MM.1S (cell line): ENCODE measurements at regions not wholly inside any gene's neighbourhood (a gene's known extent, or its start where the extent isn't known, plus 50 kb on each side); places are given as distances from the start of the nearest gene placed in this dataset.
A peak's percentile ranks its signal among the peaks of the same experiment; 100 is the strongest.

Source experiments
- DNase-seq: peaks from one replicate; pipeline ENCODE4 v3.0.0-alpha.2; 2015
- H2AFZ ChIP-seq: fragments of 300-600 bp; sonication (generic); 2 replicates; pipeline ENCODE4 v1.6.0; 2016; ENCODE audit warnings: antibody characterized with exemption, low read length
- H3F3A ChIP-seq: fragments of 300-600 bp; sonication (generic); 2 replicates; pipeline ENCODE4 v1.6.1; 2016; ENCODE audit warnings: mild to moderate bottlenecking, antibody characterized with exemption, low read length, moderate library complexity, mixed read lengths; ENCODE audit not compliant: insufficient read depth
- H3K27ac ChIP-seq: fragments of 300-600 bp; sonication (generic); 2 replicates; pipeline ENCODE4 v1.5.1; 2016; ENCODE audit warnings: mild to moderate bottlenecking, low read length
- H3K27me3 ChIP-seq: fragments of 300-600 bp; sonication (generic); replicated peaks from 2 replicates; pipeline ENCODE4 v1.6.0; 2016; ENCODE audit warnings: low read length; ENCODE audit not compliant: insufficient read depth
- H3K36me3 ChIP-seq: fragments of 300-600 bp; sonication (generic); replicated peaks from 2 replicates; pipeline ENCODE4 v1.6.1; 2016; ENCODE audit warnings: mild to moderate bottlenecking, low read length, mixed read lengths; ENCODE audit not compliant: insufficient read depth
- H3K4me1 ChIP-seq: fragments of 300-600 bp; sonication (generic); 2 replicates; pipeline ENCODE4 v1.6.1; 2016; ENCODE audit warnings: low read length, mixed read lengths
- H3K4me2 ChIP-seq: fragments of 300-600 bp; sonication (generic); 2 replicates; pipeline ENCODE4 v1.6.0; 2016; ENCODE audit warnings: low read depth, low read length
- H3K4me3 ChIP-seq: fragments of 300-600 bp; sonication (generic); 2 replicates; pipeline ENCODE4 v1.5.1; 2016; ENCODE audit warnings: low read length, mixed read lengths
- H3K79me2 ChIP-seq: fragments of 300-600 bp; sonication (generic); 2 replicates; pipeline ENCODE4 v1.6.1; 2016; ENCODE audit warnings: mixed run types, low read length, mixed read lengths
- H3K9ac ChIP-seq: fragments of 300-600 bp; sonication (generic); 2 replicates; pipeline ENCODE4 v1.6.1; 2016; ENCODE audit warnings: low read length, mixed read lengths
- H3K9me2 ChIP-seq: fragments of 300-600 bp; sonication (generic); replicated peaks from 2 replicates; pipeline ENCODE4 v1.6.1; 2016; ENCODE audit warnings: mild to moderate bottlenecking, low read length, mixed read lengths; ENCODE audit not compliant: insufficient read depth
- H3K9me3 ChIP-seq: fragments of 300-600 bp; sonication (generic); replicated peaks from 2 replicates; pipeline ENCODE4 v1.6.1; 2016; ENCODE audit warnings: mild to moderate bottlenecking, low read length, mixed read lengths; ENCODE audit not compliant: insufficient read depth
- H4K20me1 ChIP-seq: fragments of 300-600 bp; sonication (generic); 2 replicates; pipeline ENCODE4 v1.6.1; 2016; ENCODE audit warnings: mild to moderate bottlenecking, low read length, moderate library complexity, mixed read lengths; ENCODE audit not compliant: insufficient read depth
- CTCF ChIP-seq: fragments of 300-600 bp; sonication (generic); IDR thresholded peaks from 2 replicates; pipeline ENCODE4 v1.5.1; 2016; ENCODE audit warnings: antibody characterized with exemption, low read length, mixed read lengths
- EZH2 ChIP-seq: fragments of 300-600 bp; sonication (generic); optimal IDR thresholded peaks from 2 replicates; pipeline ENCODE3; 2017; ENCODE audit warnings: low read depth, mild to moderate bottlenecking, antibody characterized with exemption, low read length, mixed read lengths
- EZH2phosphoT487 ChIP-seq: fragments of 300-600 bp; sonication (generic); IDR thresholded peaks from 2 replicates; pipeline ENCODE4 v1.6.1; 2018; ENCODE audit warnings: antibody characterized with exemption, low read length

GRCh38 chr15:20352241-20353200 is 189.1 kb downstream of the GOLGA6L6 start:
- no peaks in the 10 kb centered on the region for H3K36me3 ChIP-seq
- H3K9me2 ChIP-seq, result no peaks in the 10 kb centered on the region
- H3F3A ChIP-seq, result peaks cover 18% of the 10 kb centered on the region; the same call in 1 of the 2 replicates
- no peaks in the 10 kb centered on the region for H4K20me1 ChIP-seq
- TF ChIP-seq EZH2phosphoT487 (no peak), EZH2 (no peak), CTCF (no peak)
- peak overlapping the region; percentile 23; the same call in 1 of the 2 replicates for H3K9ac ChIP-seq
- peaks cover 19% of the 10 kb centered on the region for H3K4me1 ChIP-seq
- H3K79me2 ChIP-seq, result no peaks in the 10 kb centered on the region
- H3K27ac ChIP-seq, result peak overlapping the region; percentile 40; the same call in 1 of the 2 replicates
- no peaks in the 10 kb centered on the region for H3K9me3 ChIP-seq
- H3K4me3 ChIP-seq, result no peak overlapping the region
- no peak overlapping the region for H2AFZ ChIP-seq
- H3K4me2 ChIP-seq, result peak overlapping the region; percentile 39; the same call in 1 of the 2 replicates
- DNase-seq, result peak; percentile 5
- H3K27me3 ChIP-seq, result no peaks in the 10 kb centered on the region

- Histone ChIP-seq H3K9ac (no peak overlapping the region), H3K9me3 (no peaks in the 10 kb centered on the region), H4K20me1 (no peaks in the 10 kb centered on the region), H3K36me3 (no peaks in the 10 kb centered on the region), H3K4me1 (peaks cover 19% of the 10 kb centered on the region), H3K4me3 (no peak overlapping the region), H3K79me2 (no peaks in the 10 kb centered on the region), H3K27ac (no peak overlapping the region), H3F3A (peaks cover 18% of the 10 kb centered on the region; the same call in 1 of the 2 replicates), H3K9me2 (no peaks in the 10 kb centered on the region), H2AFZ (no peak overlapping the region), H3K4me2 (no peak overlapping the region), H3K27me3 (no peaks in the 10 kb centered on the region)
- TF ChIP-seq EZH2 (no peak), CTCF (no peak), EZH2phosphoT487 (no peak)
- DNase-seq, result peak; percentile 5
These were observed 190.1 kb downstream of the GOLGA6L6 start for GRCh38 chr15:20351448-20351971.

GRCh38 chr15:20349774-20350498 is 191.7 kb downstream of the GOLGA6L6 start:
- no peak overlapping the region for H3K27ac ChIP-seq
- H3K4me1 ChIP-seq, result peaks cover 19% of the 10 kb centered on the region
- H3K27me3 ChIP-seq, result no peaks in the 10 kb centered on the region
- no peaks in the 10 kb centered on the region for H3K9me2 ChIP-seq
- H4K20me1 ChIP-seq, result no peaks in the 10 kb centered on the region
- peaks cover 18% of the 10 kb centered on the region; the same call in 1 of the 2 replicates for H3F3A ChIP-seq
- H3K9me3 ChIP-seq, result no peaks in the 10 kb centered on the region
- no peak overlapping the region for H3K4me2 ChIP-seq
- H2AFZ ChIP-seq, result no peak overlapping the region
- TF ChIP-seq CTCF (no peak), EZH2phosphoT487 (no peak), EZH2 (no peak)
- no peaks in the 10 kb centered on the region for H3K36me3 ChIP-seq
- H3K79me2 ChIP-seq, result no peaks in the 10 kb centered on the region
- peak; percentile 5 for DNase-seq
- no peak overlapping the region for H3K9ac ChIP-seq
- H3K4me3 ChIP-seq, result no peak overlapping the region
